NCI-H69 (cell line): ENCODE measurements at regions not wholly inside any gene's neighbourhood (a gene's known extent, or its start where the extent isn't known, plus 50 kb on each side); places are given as distances from the start of the nearest gene placed in this dataset.
A peak's percentile ranks its signal among the peaks of the same experiment; 100 is the strongest.

Source experiments
- DNase-seq: peaks from one replicate; lab custom pipeline; 2025; lab: John Stamatoyannopoulos, UW

DNA sequence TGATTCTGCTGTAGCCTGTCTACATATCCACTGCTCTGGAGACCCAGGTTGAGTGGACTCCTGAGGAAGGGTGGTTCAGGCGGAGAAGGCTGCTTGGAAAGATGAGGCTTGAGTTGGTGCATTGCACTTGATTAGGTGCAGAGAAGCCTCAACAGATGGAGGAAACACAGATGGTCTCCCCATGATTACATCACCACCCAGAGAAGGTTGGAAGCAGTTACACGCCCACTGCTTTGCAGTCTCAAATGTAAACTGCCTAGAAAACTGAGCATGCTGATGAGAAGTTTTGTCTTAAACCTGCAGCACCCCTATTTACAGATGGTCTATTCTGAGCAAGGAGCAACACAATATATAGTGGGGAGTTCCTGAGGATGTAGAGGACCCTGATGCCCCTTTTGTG lies 266.6 kb downstream of the PIK3R1 start:
- peak; percentile 75 for DNase-seq

DNA sequence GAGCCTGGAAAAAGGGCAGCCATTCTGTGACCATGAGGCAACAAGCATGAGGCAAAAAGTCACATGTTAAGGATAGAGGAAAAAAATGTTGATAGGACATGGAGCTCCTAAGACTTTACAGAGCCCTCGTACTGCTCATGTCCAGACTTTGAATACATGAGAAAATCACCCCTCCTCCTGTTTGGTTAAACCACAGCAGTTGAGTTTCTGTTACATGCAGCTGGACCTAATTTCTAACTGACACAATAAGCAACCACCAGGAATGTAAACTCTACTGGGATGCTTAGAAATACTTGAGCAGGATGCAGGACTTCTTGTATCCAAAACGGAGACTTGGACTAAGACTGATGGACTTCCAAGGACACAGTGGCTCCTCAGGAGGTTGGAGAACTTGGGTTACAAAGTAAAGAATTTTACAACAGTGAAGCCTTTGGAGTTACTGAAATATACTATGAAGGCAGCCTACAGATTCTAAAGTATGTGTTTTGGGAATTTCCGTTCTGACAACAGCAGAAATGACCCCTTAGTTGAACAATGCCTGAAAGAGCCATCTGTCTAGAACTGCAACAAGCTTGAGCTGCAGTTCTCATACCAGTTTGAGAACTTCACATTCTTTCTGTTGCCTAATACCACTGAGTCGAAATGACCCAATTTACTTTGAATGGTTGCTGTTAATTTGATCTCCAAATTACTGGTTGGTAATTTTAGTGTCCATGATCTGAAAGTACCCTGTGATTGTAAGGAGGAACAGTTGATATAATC lies 268.9 kb downstream of the PIK3R1 start:
- DNase-seq, result peak; percentile 72

DNA sequence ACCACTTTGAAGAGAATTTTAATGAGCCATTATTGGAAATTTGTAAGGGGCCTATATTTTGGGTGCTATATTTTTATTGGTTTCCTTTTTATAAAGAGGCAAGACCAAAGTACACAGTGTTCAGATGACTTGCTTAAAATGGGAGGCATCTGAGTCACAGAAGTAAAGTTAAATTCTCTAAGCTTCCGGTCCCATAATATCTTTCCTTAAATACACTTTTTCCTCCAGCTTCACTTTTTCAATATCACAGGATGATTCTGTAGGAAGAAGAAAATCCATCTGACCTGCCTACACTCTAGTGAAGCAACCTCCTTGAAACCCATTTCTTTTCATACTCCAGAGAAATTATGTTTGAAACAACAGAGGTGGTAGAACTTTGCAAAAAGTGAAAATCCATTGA lies 274.0 kb downstream of the PIK3R1 start:
- DNase-seq, result no peak

DNA sequence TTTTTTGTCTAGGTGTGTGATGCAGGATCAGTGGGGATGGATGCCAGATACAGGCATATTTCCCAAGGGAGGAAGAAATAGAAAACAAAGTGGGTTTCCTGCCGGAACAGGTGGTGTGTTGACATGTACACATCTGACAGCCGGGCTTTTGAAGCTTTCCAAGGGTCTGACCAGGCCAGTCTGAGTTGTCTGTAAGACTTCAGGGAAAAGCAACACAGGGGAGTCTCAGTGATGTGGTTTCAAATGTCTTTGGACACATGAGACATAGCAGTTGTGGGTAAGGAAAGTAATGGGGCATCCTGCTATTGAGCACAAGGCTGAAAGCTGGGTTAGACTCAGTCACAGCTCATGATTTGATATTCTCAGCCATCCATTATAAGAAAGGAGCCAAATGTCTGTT lies 274.9 kb downstream of the PIK3R1 start:
- peak; percentile 21 for DNase-seq

DNA sequence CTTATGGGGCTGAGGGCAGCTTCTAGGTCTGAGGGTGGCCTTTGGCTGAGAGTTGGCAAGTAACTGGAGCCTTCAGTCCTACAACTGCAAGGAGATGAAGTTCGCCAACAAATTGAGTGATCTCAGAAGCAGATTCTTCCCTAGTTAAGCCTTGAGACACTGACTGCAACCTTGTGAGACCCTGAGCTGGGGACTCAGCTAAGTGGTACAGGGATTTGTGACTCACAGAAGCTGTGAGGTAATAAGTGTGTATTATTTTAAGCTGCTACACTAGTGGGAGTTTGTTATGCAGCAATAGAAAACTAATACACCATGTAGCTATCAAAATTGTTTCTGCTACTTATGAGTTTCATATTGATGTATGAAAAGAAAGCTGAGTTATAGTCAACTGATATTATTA lies 279.2 kb downstream of the PIK3R1 start:
- DNase-seq, result no peak

DNA sequence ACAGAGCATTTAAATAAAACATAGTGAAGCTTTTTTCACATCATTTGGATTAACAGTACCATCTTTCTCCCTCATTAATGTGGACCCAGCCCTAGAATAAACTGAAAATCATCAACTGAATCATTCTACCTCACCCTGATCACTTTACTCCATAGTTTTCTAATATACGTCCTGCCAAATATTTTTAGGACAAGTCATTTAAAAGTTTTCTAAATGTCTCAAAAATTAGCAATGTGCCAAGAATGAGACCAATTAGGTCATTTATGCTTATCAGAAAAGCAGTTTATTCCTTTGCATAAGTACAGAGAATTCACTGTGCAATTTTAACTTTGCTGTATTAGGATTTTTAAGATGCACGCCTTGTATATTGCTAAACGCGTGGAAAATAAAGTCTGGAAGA lies 284.4 kb downstream of the PIK3R1 start:
- DNase-seq, result no peak

DNA sequence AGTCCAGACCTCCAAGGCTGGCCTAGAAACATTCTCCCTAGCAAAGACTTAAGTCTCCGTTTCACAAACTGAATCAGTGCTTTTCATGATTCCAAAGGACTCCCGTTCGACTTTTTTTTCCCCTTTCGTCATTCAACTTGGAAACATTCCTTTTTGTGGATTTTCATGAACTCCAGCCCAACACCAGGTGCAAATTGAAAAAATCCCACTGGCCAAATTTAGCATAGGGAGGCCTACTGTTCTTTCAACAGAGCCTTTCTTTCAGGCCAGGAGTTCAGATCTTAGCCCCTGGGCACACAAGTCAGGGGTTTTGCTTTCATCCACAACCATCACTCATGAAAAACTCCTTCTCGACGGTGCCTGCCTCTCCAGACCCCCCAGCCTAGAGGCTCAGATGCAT lies 285.3 kb downstream of the PIK3R1 start:
- DNase-seq, result no peak

DNA sequence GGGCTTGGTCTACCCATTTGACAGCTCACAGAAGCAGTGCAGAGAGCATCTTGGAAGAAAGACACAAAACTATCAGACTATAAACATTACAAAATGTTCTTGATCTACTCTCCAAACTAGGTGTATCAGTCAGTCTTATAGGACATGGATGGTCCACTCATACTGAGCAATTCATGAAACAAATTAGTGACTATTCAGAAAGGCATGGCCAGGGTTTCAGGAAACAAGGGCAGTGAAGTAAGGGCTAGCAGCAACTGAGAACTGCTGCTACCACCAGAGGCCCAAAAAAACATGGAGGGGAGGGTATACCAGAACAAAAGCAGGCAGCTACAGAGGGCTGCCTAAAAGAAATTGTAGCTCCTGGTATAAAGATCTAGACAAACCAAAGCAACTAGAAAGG lies 287.0 kb downstream of the PIK3R1 start:
- DNase-seq, result no peak

DNA sequence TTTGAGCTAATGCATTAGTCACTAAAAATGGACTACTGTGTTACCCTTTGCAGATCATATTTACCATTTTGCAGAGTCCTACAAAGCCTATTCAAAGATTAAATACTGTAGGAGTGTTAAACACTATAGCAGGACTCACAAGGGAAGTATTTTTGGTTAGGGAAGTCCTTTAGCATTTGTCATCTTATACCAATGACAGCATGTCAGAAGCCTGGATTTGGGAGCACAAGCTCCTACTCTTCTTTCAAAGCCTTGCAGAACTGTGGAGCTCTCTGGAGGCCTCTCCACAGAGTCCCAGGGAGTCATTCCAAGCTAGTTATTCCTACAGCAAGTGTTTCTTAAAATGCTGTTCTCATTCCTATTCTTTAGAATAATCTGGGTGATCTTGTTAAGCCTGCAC lies 288.8 kb downstream of the PIK3R1 start:
- DNase-seq, result no peak

DNA sequence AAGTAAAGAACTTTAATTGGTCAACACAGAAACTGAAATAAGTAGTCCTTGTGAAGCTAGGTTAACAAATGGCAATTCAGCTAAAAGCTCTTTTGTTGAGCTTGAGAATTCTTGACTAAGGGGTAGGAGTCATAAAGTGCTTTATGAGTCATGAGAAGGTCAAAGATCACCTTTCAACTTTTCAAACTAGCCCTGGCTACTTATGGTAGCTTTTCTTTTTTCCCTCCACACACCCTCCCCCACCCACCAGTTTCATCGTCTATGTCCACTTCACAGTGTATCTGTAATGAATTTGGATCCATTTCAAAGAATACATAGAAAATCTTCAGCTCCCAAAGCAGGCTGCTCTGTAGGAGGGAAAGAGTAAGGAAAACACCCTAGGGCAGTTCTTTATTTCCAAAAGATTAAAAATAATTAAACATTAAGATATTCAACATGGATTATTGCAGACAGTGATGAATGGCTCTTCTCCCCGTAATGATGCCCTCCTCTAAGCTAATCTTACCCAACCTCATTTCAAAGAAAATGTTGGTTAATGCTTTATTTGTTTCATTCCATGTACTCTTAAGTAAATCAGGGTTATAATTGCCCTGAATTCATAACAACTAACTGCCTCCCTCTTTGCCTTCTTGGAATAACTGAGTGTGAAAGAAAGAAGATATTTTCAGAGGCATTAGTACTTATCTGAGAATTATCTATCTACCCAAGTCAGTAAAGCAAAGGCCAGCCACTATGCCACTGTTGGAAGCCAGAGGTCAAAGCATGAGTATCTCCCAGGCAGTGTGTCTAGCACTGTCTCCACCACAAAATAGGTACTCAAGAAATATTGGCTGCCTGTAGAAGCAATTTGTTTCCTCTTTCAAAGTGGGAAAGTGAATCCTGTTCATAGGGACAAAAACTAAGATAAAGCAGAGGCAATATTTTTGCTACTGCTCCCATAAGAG lies 290.6 kb downstream of the PIK3R1 start:
- peak; percentile 83 for DNase-seq

DNA sequence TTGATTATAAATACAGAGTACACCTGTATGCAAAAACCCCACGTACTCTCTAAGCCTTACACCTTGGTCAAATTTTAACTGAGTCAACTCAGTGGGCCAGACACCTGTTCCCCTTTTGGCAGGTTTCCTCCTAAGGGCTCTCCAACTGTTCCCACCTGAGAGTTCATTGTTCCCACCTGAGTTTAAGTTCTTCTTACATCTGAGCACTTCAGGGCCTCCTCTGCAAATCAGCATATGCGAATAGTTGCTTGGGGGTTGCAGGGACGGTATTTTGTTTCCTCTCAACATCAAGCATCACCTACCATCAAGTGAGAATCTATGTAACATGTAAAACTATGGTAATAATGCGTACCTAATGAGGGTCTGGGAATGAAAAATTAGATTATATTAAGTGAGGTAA lies 300.0 kb downstream of the PIK3R1 start:
- no peak for DNase-seq

DNA sequence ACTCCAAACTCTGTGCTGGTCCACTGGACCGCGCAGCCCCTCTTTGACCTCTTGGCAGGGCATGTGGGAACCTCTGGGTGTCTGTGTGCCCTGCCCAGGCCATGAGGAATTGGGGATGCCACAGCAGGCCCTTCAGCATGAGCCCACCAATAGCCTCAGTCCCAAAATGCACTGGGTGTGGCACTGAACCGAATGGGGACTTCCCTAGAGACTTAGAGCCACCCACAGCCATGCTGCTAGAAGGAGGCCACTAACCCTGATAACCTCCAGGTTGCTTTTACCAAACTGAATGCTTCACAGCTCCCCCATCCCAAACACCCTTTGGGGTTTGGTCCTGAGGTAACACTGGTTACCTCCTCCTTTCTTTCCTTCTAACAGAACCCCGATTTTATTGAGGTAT lies 302.7 kb downstream of the PIK3R1 start:
- no peak for DNase-seq

DNA sequence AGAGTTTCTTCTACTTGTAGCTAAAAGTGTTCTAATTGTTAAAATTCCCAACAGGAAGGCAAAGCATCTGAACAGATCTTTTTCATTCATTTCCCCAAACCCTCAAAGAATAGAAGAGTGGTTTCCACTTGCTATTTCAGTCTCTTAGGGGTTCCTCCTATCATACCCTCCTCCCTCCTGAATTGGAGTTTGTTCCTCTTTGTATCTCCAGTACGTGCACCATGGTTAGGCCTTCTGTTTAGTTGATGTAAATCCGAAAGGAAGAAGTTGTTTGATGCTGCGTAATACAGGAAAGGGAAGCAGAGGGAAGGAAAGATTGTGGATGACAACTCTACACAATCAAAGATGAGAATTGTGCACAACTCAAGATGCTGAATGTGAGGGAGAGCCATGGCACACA lies 303.6 kb downstream of the PIK3R1 start:
- DNase-seq, result no peak

DNA sequence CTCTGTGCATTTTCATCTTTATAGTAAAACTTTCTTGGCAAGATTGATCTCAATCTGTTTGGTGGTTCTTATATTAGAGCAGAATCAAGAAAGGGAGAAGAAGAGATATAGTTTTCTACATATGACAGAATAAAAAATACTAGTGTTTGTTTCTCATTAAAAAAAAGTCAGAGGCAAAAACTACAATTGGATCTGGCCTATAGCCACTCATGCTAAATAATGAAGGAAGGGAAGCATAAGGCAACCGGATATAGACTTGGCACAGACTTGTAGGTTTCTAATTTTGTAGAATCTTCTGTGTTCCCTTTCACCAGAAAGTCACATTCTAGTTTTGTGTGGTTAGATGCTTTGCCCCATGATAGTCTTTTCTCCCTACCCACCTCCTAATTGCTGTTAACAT lies 306.2 kb downstream of the PIK3R1 start:
- DNase-seq, result no peak

DNA sequence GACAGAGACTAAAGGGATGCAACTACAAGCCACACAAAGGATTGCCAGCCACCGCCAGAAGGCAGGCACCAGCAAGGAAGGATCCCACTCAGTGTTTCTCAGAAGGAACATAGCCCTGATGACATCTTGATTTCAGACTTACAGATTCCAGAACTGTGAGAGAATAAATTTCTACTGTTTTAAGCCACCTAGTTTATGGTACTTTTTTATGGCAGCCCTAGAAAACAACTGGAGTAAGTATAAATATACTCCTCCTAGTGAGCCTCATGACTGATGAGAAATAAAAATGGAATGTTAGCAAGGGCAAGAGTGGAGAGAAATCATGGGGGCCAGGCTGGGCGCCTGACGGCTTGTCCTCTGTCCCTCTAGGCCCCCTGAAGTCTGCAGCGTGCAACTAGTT lies 307.3 kb downstream of the PIK3R1 start:
- DNase-seq, result no peak

DNA sequence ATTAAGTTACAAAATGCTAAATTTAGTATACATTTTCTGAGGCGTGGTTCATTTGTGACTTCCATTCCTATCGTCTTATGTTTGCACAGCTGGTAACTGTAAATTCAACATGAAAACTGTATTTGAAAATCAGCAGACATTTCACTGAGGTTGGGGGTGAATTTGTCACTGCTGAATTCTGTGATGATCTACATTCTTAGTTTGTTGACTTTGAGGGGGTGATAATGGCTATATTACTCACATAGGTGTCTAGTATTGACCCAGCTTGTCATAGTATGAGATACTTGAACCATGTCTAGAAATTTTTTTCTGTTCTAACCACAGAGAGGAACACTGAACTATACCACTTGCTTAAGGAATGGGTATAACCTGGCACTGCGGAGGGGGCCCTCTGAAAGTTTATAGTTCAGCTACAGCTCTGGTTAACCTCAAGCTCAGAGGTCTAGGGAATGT lies 313.3 kb downstream of the PIK3R1 start:
- DNase-seq, result peak; percentile 80

DNA sequence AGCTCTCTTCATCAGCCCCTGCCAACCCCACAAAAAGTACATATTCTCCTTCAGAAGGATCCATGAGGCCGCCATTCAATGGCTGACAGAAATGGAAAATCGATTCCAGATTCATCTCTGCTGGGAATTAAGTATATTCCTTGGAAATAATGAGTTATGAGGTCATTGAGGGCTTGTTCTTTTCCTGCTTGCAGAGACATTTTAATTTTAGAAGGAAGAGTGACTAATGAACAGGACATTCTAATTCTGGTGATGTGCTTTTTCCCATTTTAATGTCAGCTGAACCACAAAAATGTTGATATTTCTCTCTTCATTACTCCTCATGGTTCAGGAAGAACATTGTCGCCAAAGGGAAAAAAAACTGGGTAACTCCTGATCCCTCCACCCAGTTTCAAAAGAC lies 314.0 kb downstream of the PIK3R1 start:
- DNase-seq, result no peak

DNA sequence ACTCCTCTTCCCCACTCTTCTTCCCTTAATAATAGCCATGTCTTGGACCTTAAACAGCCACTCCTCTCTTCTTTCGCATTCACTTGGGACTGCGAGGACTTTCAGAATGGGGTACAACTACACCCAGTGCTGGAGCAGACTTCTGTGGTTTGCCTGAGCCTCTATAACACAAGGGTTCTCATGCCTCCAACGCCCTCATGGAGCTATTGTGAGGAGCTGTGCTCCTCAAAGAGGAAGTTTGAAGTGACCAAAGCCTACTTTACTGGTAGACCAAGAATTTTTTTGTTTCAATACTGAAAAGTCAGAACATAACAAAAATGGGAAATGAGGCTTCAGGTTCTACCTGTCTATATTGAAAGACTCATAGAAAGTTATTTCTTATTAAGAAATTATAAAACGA lies 316.4 kb downstream of the PIK3R1 start:
- no peak for DNase-seq

DNA sequence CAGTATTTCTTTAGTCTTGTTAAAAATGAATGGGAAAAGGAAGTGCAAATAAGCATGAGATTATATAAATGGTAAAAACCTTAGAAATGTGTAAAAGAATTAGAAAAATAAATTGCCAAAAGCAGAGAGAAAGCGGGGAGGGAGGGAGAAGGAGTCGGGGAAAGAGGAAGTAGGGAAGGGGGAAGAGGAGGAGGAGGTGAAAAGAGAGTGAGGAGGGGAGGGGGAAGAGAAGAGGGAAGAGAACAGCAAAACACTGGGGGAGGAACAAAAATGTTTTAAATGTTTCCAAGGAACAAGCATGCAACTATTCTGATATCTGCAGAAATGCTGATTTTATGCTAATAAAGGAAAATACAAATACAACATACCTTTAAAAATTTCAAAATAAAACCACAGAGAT lies 317.5 kb downstream of the PIK3R1 start:
- DNase-seq, result peak; percentile 52

DNA sequence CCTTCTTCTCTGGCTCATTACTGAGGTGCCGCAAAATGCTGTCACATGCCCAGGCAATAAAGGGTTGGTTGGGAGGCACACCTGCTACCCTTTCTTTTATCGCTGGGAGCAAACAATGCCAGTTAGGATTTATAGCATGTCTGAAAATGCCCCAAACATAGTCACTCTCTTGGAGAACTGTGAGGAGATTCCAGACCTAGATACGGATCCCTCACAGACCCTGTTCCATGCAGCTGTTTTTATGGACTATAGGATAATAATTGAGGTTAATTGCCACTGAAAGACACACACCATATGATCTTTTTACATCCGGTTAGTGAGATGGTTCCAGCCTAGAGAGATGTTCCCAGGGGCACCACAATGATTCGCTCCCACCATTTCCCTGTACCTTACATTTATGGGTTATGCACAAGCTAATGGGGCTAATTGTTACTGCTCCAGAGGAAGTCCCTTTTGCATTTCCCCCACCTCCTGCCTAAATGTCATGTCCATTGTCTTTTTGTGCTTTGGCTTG lies 318.1 kb downstream of the PIK3R1 start:
- DNase-seq, result peak; percentile 100

DNA sequence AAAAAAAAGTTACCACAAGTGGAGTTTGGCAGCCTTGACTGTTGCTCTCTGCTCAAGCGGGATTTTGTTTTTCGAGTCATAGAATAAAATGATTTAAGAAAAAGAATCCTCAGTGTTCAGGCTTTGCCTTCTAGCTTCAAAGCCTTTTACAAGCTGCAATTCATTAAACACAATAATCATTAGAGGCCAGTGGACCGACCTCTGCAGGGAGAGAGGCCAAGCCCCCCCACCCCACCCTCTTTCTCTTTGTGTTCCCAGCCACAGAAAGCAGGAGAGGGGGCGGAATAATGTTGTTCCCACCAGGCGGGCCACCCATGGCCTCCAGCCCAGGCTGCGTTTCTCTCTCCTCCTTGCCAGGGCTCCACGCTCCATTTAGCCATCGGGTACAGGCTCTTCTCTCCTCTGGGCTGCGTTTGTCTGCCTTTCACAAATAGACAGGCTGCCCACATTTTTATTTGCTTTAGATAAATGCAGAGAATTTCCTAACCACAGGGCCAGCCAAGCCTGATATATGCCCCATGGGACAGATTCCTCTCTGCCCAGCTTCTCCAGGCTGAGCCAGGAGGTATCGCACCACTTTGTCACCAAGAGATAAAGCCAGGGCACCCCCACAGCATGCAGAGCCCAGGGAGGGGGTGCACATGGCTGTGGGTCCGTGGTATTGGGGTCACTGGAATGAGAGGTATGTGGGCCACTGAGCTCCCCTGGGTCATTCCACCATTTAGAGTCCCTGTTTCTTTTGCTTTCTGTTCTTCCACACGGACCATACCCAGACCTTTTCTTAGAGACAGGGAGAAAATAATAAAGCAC lies 318.8 kb downstream of the PIK3R1 start:
- DNase-seq, result peak; percentile 94

DNA sequence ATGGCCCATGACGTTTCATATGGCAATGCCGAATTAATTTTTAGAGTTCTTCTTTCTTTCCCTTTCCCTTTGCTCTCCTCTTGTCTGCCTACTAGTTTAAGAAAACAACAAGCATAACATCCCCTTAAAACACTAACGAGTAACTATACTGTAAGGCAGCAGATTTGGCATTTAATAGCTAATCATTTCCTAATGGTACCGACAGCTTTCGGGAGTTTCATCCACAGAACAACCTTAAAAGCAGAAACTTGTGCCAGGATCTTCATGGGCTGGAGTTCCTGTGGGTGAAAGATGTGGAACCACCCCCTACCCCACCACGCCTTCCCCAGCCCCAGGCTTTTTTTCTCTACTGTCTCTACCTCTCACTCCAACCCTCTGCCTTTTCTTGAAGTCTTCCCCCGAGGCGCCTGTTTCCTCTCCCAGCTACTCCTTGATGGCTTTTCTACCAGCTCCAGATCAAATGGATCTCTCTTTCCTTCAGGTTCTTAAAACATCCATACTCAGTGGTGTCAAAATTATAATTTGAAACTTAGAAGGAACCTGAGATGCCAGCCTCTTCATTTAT lies 319.5 kb downstream of the PIK3R1 start:
- DNase-seq, result no peak
